NCI-H82 (cell line): ENCODE measurements at regions not wholly inside any gene's neighbourhood (a gene's known extent, or its start where the extent isn't known, plus 50 kb on each side); places are given as distances from the start of the nearest gene placed in this dataset.

Source experiments
- DNase-seq: peaks from one replicate; lab custom pipeline; 2025; lab: John Stamatoyannopoulos, UW

DNA sequence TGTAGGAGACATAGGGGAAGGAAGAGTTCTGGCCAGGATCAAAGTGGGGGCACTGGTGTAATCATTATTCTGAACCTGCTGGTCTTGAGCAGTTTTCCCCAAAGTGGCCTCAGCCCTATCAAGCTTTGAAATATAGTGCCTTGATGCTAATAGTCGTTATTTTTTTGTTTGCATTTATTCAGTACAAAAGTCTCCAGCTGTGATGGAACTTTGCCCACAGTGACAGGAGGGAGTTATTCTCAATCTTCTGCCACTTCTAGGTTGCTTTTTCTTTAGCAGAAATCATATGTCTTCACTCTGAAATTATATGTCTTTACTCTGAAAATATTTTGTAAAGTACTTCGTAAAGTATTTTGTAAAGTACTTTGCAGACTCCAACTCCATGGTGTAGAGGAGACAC lies 93.1 kb downstream of the FAT3 start:
- no peak for DNase-seq

- no peak for DNase-seq
Measured at GRCh38 chr11:92322225-92322624, 97.6 kb downstream of the FAT3 start.

DNA sequence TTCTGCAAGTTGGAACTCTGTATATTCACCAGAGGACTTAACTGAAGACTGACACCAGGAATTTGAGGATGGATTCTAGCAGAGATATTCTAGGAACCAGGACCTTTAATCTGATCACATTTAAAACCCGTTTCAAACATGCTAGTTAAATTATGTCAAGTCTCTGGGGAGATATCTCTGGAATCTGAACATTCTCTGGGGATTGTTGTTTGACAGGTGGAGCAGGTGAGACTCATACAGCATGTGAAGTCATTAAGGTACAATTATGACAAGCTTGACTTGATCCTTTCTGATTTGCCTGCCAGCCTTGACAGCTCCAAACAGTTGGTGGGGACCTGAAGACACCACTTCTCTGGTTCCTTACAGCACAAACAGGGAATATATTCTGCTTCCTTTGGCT lies 100.3 kb downstream of the FAT3 start:
- no peak for DNase-seq

DNA sequence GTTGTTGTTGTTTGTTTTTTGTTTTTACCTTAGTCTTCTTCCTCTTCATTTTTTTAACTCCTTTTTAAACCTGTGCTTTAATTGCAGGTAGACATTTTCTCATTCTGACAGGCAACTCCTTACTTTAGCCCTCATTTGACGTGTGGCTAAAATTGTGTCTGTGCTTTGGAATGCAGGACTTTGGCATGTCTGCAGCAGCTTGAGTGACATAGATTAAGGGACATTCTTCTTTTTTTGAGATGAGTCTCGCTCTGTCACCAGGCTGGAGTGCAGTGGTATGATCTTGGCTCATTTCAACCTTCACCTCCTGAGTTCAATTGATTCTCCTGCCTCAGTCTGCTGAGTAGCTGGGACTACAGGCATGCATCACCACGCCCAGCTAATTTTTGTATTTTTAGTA lies 100.8 kb downstream of the FAT3 start:
- no peak for DNase-seq

GRCh38 chr11:92329137-92329536 lies 104.5 kb downstream of the FAT3 start:
- DNase-seq, result no peak

GRCh38 chr11:92329646-92330045 lies 105.0 kb downstream of the FAT3 start:
- no peak for DNase-seq

DNA sequence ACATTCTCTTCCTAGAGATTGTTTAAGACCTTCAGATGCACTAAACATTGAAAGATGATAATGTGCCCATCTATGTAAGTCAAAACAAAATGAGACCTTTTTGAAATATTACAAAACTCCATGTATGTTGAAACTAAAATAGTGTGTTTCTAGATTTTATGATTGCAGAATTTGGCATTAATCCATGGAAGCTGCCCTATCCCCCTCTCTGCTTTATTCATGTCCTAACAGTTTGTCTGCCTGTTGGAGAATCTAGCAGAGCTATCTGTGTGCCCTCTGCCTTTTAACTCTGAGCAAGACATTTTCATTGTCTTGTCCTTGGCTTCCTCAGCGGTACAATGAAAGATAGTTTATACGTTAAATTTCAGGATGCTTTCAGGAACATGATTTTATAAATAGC lies 105.5 kb downstream of the FAT3 start:
- DNase-seq, result no peak

- no peak for DNase-seq
Measured at GRCh38 chr11:92332986-92333385, 108.4 kb downstream of the FAT3 start.

GRCh38 chr11:92340839-92341238 lies 116.2 kb downstream of the FAT3 start:
- DNase-seq, result peak; percentile 39

- DNase-seq, result no peak
Measured at GRCh38 chr11:92342034-92342720, 117.6 kb downstream of the FAT3 start.

DNA sequence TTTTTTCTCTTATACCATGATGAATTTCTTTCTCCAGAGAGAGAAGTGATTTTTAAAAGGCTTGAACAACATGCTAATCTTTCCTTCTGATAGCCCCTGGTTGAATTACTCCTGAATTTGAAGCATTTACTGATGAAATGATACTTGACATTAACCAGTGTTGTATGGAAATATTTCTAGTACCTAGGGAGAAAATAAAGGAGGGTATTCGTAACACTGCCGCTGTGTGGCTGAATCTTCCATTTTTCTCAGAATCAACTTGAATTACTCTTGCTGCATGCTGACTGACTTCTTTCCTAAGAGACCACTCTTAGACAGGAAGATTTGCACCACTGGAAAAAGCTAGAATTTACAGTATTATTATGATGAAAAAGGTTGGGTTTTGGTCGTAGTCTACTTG lies 118.3 kb downstream of the FAT3 start:
- no peak for DNase-seq

DNA sequence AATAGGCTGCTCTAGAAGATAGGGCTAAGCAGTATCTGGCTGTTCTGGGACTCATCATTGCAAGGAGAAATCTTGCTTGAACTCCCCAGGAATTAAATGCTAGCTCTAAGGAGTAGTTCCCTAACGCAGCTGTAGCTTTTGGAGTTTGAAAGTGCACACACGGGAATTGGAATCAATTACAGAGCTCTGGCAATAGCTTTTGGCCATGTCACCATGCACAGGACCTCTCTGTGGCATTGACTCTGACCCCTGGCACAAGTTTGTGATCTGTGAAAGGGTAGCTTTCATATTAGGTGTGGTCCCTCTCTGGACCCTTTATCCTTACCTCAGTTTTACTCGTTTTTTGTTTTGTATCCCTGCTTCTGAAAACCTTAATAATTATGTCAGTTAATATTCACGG lies 121.6 kb downstream of the FAT3 start:
- no peak for DNase-seq

- no peak for DNase-seq
Measured at GRCh38 chr11:92347454-92347853, 122.8 kb downstream of the FAT3 start.

DNA sequence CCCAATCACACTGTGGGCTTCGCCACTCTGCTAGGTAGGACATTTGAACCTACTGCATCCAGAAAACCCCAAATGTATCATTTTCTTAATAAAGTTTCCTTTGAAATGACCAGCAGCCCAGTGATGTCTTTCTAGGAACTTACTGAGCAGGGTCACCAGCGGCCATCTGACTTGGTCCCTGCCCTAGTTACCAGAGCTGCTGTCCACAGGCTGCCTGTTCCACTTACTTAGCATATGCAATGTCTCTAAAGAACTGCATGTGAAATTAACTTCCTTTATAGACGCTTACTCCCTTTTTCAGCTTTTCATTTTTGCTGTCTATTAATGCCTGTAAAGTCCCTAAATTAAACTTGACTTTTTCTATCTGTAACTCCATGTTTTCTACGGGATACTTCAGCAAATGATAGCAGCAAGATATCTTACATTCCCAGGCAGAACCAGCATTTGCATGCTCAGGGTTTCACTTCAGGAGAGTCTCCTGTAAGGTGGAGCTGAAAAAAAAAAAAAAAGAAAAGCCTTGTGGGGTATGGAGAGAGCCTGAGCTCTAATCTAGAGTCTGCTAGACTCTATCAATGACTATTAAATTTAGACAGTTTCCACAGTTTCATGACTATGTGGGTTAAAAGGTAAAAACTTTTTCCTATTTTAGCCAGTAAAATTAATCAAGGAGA lies 125.0 kb downstream of the FAT3 start:
- no peak for DNase-seq

- no peak for DNase-seq
Measured at GRCh38 chr11:92357344-92357743, 132.7 kb downstream of the FAT3 start.

- DNase-seq, result no peak
Measured at GRCh38 chr11:92357841-92358240, 133.2 kb downstream of the FAT3 start.

GRCh38 chr11:92361551-92361950 lies 136.9 kb downstream of the FAT3 start:
- no peak for DNase-seq

- DNase-seq, result no peak
Measured at GRCh38 chr11:92362989-92363388, 138.4 kb downstream of the FAT3 start.

DNA sequence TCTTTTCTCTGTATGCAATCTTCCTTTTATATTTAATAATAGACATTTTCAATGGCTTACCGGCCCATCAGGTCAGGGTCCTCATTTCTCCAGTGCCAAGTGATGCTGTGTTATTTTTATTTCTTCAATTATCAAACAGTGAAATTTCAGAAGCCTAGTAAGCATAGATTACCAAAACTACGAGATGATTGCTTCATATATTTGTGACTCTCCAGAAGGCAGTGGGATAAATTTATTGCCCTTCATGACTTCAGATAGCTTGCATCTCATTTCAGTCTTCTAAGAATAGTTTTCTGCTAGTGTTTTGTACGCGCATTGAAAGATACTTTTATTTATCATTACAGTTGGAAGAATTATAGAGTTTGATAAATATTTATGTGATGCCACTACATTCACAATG lies 139.6 kb downstream of the FAT3 start:
- DNase-seq, result no peak

DNA sequence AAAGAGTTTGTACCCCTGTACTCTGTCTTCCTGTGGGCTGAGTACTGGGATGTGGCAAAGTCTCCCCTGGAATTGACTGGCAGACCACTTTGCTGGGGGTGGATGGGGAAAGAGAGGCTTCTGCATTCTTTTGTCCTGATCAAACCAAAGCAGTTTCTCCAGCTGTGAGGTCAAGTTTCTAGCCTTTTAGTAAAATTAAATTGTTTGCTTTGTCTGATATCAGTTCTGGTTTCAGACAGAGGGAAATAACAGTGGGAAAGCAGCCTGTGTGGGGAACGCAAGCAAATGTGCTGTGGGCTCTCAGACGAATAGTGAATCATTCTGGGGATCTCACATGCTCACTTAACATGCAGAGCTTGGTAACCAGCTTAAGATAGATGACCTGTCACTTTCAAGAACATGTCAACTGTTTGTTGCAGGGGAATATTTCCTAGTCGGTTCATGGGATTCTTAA lies 151.6 kb downstream of the FAT3 start:
- DNase-seq, result peak; percentile 6

- DNase-seq, result no peak
Measured at GRCh38 chr11:92376680-92377079, 152.1 kb downstream of the FAT3 start.

DNA sequence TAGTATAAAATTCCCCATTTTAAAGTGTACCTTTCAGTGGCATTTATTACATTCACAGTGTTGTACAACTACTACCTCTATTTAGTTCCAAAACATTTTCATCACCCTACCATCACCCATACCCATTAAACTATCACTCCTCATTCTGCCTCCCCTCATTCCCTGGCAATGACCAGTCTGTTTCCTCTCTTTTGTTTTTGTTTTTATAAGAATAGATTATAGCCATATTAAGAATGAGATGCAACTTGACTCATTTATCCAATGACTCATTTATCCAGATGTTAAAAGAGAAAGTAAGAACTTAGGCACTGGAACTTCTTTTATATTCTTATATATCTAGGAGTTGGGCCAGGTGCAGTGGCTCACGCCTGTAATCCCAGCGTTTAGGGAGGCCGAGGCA lies 156.3 kb downstream of the FAT3 start:
- no peak for DNase-seq

DNA sequence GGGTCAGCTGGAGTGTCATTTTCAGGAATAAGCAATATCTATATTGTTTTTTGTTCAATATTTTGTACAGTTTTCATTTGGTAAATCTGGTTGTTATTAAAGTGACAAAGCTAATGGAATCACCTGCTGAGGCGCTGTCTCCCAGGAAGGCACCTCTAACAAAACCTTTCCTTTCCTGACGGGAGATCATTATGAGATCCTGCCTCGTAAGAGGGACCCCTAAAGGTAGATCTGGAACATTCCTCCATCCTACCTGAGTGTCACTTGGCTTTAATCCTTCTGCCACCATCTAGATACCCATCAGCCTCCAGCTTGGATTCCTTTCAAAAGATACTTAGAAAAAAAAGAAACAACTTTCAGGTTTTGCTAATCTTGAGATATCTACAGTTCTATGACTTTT lies 157.7 kb downstream of the FAT3 start:
- no peak for DNase-seq

DNA sequence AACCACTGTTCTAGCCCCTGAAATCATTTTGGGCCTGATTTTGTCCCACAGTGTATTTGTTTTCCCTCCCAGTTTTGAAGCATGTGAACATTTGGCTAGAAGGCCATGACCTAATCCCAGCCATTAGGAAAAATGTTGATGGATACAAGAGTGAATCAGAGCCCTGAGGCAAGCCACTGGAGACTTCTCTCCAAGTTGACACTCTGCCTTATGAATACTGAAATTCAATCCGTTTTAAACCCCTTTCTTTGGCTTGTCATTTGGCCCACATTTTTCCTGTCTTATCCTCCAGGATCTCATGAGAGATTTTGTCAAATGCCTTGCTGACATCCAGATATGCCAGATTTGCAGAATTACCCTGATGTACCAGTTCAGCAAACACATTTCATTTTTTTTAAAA lies 158.8 kb downstream of the FAT3 start:
- DNase-seq, result no peak
